Hepatocyte (in vitro differentiated cells): ENCODE measurements at regions not wholly inside any gene's neighbourhood (a gene's known extent, or its start where the extent isn't known, plus 50 kb on each side); places are given as distances from the start of the nearest gene placed in this dataset.

Source experiments
- EZH2 ChIP-seq: fragments of 200-600 bp; sonication (generic); IDR thresholded peaks from 2 replicates; pipeline ENCODE4 v1.6.1; 2016; ENCODE audit warnings: antibody characterized with exemption, mild to moderate bottlenecking, borderline replicate concordance
- TF ChIP-seq, protein P1 (sequence below): fragments of 200-600 bp; sonication (generic); IDR thresholded peaks from 2 replicates; pipeline ENCODE4 v1.5.1; 2016; ENCODE audit warnings: antibody characterized with exemption, mild to moderate bottlenecking; ENCODE audit not compliant: poor library complexity

DNA sequence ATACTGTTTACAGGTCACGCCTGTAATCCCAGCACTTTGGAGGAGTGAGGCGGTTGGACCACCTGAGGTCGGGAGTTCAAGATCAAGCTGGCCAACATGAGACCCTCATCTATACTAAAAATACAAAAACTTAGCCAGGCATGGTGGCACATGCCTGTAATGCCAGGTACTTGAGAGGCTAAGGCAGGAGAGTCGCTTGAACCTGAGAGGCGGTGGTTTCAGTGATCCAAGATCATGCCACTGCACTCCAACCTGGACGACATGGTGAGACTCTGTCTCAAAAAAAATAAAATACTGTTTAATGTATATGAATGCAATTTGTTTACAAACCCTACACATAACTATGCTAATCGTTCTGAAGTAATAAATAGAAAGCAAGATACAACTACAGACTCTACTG, 102.4 kb downstream of the ZNF486 start:
- TF ChIP-seq, protein P1, sequence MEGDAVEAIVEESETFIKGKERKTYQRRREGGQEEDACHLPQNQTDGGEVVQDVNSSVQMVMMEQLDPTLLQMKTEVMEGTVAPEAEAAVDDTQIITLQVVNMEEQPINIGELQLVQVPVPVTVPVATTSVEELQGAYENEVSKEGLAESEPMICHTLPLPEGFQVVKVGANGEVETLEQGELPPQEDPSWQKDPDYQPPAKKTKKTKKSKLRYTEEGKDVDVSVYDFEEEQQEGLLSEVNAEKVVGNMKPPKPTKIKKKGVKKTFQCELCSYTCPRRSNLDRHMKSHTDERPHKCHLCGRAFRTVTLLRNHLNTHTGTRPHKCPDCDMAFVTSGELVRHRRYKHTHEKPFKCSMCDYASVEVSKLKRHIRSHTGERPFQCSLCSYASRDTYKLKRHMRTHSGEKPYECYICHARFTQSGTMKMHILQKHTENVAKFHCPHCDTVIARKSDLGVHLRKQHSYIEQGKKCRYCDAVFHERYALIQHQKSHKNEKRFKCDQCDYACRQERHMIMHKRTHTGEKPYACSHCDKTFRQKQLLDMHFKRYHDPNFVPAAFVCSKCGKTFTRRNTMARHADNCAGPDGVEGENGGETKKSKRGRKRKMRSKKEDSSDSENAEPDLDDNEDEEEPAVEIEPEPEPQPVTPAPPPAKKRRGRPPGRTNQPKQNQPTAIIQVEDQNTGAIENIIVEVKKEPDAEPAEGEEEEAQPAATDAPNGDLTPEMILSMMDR: no peak
- no peak for TF ChIP-seq EZH2
